GM19239 (cell line): ENCODE measurements at regions not wholly inside any gene's neighbourhood (a gene's known extent, or its start where the extent isn't known, plus 50 kb on each side); places are given as distances from the start of the nearest gene placed in this dataset.

Source experiments
- DNase-seq: peaks from one replicate; pipeline ENCODE4 v3.0.0; 2011; ENCODE audit warnings: low spot score; ENCODE audit not compliant: insufficient read length
- FAIRE-seq: peaks from 2 replicates; lab custom pipeline; 2011; peaks lifted over from hg19 to GRCh38; lab: Jason Lieb, UNC

DNA sequence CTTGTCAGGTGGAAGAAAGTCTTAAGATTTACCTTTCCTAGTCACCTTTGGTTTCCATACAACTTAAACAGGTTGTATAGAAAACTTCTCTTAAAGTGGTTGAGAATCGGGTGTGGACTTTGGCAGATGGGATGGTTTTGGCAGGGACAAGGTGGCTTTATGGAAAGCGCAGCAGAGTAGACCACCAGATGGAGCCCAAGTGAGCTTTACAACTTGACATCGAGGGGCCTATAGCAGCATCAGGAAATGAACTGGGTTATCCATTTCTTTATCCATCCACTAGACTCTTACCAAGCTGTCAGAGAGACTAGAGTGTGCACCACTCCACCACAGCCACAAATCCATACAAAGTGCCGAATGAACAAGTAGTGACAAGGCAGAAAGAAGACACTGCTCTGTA is 85.3 kb upstream of the MBNL1 start:
- FAIRE-seq (peak; percentile 98), DNase-seq (no peak)

DNA sequence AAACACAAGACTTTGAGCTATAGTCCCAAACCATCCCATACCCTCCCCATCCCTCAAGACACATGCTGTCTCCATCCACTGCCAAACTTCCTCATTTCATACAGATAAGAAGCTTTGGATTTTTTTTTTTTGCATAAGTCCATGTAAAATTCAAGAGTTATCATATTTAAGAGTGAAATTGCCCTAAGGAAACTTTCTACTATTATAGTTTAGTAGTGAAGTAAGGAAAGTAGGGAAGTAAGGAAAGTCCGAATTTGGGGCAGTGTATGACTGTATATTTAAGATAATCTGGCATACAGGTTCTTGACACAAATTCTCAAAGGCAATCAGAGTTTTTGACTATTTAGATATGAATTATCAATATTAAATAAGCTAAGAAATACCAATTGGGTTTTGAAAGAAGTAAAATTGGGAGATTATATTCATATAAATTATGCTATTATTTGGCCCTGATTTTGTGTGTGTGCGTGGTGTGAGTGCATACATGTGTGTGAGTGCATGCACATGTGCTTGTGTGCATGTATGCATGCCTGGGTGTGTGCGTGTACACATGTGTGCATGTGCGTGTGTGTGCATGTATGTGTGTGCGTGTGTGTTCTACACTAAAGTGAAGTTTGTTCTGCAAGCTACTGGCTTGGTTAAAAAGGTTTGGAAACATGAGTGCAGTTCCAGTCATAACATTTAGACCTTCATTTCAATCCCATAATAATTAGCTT is 83.6 kb upstream of the MBNL1 start:
- DNase-seq (no peak), FAIRE-seq (no peak)

DNA sequence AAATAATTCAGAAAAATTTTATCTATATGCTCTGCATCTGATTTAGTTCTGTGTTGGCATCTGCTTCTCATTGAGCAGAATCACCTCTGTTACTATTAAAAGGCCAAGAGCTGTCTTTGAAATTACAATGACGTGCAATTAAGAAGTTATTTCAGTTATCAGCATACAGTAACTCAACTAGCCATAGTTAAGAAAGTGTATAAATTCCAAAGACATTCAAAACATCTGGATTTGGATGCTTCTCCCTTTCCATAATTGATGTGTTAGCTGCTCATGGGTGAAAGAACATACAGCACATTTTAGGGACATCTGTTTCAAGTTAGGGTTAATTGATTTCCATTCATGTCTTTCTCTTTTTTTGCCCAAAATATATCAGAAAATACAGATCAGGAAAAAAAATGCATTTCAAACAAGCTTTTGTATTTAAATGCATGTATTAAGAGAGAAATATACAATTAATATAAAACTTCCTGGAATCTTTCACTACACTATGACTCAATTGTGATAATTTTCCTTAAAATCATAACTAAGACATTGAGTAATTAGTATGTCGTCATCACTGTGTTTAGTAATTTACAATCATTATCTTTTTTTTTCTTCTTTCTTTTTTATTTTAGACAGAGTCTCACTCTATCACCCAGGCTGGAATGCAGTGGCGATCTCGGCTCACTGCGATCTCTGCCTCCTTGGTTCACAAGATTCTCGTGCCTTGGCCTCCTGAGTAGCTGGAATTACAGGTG is 82.7 kb upstream of the MBNL1 start:
- DNase-seq (no peak), FAIRE-seq (no peak)

DNA sequence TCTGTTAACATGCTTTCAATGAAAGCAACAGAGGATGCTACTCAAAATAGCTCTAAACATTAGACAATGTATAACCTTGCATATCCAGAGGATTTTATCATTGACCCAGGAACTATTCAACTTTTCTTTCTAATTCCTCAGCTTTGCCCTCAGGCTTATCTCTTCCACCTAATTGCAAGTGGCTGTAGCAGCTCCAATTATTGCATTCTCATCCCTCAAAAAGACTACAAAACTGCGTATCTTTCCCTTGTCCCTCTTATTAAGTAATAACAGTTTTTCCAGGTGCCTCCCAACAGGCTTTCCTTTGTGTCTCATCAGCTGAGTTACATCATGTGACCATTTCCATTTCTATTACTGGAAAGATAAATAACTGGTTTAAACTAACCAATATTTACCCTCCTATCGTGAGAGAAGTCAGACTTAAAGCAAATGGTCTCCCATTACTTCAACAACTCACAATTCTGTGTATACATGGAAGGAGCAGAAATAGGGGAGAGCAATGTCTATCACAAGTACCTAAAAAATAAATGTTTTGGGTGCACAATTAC is 78.0 kb upstream of the MBNL1 start:
- DNase-seq = no peak
- FAIRE-seq = no peak

DNA sequence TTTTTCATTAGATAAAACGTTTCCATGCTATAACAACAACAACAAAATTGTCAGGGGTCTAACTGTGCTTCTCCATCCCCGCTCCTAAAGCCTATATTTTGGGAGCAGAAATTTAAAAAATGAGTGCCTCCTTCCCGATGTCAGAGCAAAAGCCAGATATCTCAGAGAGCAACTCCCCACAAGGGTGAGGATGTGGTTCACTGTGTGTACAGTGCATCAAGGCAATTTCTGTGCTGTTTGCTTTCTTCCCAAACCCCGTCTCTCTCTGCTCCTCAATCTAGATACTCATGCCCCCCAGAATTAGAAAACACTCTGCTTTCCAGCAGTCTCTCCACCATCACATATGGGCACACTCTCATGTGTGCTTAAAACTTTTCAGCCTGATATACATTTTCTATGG is 76.7 kb upstream of the MBNL1 start:
- DNase-seq (no peak), FAIRE-seq (peak; percentile 64)

DNA sequence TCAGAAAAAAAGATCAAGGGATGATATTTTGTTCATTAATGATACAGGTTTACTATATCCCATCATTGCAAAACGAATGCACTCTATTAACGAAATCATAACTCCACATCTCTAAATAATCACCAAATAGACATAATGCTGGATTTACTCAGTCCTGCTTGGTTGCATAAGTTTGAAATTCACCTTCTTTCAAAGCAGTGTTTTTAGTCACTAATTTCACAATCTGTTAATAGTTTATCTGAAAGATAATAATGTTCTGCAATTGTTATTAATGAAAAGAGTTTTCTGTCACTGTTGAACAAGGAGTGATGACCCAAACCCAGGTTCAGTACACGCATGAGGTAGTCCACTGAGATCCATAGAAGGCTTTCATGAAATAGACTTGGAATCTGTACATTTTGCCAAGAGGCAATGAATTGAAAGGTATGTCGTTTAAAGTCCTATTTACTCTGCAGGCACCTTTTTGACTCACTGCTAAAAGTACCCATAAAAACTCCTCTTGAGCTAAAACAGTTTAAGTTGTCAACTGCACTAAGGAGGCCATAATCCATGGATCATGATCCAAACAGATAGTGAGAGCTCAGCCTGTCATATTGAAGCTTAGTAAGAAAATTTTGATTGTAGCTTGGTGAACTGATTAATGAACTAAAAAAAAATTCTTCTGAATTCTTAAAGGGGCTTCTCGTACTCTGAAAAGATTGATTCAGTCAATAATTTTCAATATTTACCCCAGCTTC is 75.6 kb upstream of the MBNL1 start:
- peak; percentile 73 for FAIRE-seq
- no peak for DNase-seq

DNA sequence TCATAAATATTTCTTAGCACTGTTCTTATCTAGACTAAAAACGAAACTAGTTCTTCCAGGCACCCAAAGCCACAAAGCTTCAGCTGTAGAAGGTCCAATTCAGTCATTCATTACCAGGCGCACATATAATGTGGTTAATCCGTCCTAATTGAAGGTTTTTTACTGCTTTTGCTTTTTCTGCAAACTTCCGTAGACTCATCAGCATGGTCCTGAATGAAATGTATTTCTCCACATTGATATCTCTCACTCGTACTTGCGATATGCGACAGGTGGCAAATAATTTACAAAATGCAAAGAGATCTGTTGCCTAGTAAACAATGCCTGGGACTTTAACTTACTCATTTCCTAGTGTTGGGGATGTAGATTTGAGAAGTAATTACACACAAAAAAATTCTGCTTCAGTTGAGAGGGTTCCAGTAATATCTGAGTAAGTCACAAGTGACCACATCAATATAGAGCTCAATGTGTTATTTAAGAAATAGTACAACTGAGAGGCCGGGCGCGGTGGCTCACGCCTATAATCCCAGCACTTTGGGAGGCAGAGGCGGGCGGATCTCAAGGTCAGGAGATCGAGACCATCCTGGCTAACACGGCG is 75.0 kb upstream of the MBNL1 start:
- FAIRE-seq = peak; percentile 84
- no peak for DNase-seq

DNA sequence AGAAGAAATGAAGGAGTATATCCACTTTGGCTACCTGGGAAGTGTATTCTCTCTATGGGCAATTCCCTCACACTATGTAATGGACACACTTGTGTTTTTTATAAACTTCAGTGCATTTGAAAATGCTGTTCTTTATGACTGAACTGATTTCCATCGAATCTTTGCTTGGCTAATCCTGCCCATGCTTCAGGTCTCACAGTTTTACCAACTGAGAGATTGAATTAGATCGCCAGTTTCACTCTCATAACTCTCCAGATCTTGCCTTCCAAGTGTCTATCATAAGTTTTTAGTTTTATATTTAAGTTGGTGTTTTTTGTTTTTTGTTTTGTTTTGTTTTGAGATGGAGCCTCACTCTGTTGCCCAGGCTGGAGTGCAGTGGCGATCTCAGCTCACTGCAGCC is 73.5 kb upstream of the MBNL1 start:
- FAIRE-seq (no peak), DNase-seq (no peak)

DNA sequence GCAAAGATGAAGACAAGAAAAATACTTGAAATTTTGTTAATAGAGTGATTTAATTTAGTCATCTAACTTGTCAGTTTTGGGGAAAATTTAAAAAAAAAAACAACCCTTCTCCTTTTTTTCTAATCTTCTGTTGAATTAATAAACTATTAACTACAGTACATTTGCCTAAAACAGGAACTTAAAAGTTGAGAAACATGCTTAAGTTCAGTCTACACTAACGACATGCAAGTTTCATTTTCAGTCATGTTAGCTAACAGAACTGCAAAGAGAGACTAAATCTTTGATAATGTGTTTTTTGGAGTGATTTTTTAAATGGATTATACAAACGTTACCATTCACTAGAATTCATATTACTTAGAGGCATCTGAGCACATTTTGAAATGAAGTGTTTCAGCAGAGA is 71.9 kb upstream of the MBNL1 start:
- peak; percentile 99 for FAIRE-seq
- DNase-seq = no peak

DNA sequence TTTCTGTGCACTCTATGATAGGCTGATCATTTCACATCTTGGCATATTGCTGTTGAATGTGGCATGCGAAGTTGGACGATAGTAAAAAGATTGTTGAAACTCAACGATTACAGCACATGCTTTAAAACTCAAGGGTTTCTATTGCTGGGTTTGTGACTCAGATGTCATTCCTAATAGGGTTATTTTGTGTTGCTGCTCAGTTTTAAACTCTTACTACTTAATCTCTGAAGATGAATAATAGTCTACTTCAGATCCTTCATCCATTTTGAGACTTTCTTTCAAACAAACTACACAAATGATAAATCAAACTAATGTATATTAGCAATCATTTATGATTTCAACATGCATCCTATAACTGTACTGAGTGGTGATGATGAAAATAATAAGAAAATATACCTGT is 71.3 kb upstream of the MBNL1 start:
- DNase-seq (no peak), FAIRE-seq (no peak)

DNA sequence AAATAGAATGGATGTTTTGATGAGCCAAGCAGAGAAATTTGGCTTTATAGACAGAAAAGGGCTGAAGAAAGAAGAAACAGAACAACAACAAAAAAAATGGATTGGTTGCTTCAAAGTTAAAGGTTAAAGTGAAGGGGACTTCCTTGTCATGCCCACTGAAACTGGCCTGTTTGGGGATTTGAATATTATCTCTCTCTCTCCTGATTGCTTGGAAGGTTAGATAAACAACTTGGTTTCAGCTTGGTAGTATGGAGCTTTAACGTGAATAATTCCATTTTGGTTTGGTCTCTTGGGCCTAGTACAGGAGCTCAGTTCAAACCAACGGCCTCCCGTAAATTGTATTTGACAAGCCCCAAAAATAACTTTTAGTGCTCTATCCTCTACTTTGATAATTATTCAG is 70.8 kb upstream of the MBNL1 start:
- FAIRE-seq (no peak), DNase-seq (no peak)

DNA sequence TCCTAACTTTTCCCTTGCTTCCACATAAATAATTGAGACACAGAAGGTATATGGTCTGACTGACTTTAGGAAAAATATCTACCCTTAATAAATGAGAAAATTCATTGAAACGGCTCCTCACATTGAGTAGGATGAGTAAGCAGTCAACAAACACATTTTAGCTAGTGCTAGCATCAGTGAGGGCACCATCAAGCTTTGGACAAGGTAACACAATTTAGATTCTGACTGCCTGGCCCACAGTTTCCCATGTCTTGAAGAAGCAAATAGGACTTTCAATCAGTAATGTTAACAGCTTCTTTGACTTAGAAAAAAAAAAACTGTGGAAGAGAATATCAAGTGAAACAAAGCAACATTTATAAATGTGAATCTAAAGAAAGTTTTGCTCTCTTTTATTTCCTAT is 70.1 kb upstream of the MBNL1 start:
- DNase-seq = no peak
- no peak for FAIRE-seq

DNA sequence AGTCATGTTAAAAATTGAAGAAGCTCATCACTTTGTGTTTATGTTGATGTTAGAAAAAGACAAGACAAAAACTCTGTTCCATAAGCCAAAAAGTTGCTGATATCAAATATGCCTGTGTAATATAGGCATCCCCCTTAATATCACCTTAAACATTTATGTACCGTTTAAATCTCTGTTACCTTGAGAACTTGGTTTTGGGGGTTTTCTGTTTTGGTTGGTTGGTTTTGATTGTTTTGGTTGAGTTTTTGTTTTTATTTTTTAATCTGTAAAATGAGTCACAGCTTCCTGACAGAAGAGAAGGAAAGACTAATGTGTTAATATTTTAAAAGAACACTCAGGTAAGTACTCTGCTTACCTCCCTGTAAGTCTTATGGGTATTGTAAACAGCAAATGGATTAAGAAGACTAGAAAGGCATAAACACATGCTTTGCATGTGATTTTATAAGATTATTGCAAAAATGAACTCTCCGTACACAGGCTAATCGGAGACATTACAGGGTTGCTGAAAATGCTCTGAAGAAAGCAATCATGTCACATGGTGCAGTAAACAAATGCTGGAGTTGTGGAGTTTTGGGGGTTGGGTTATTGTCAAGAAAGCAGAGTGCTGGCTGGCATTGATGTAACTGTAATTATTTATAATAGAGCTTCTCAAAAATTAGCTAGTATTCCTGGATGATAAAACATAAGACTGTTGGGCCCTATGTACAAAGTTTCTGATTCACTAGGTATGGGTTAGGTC is 69.5 kb upstream of the MBNL1 start:
- FAIRE-seq (no peak), DNase-seq (no peak)

DNA sequence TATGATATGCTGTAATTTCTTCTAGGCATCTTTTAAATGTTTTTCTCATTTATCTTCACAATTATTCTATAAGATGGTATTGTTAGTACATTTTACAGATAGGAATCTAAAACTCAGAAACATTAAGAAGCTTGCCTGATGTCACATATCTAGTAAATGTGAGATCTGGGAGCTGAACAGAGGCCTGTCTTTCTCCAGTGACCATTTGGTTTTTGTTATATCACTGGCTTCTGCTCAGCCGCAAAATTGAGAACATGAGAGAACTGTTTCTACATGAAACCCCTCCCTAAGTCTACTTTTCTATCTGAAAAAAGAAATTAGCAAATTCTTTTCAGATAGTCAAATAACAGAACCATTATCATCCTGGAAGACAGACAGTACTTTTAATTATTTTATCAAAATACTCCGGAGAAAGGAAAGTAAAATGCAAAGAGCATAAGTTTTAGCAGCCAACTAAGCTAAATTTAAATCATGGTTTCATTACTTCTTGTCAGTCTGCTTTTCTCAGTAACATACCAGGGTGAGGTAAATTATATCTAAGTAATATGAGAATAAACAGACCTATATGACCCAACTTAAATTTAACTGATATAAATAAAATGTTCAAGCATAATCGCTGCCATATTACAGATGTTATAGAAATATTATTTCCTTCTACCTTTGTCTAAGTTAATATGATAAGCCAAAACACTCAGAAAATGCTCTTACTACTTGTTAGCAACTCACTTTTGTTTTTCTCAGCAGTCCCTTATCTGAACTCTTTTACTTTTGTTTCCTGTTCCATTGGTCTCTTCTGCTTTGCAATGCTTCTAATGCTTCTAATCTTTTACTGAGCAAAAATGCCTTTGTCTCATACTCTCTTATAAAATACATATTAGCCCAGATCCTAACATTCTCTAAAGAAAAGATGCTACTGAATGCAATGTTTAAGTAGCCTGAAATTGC is 68.0 kb upstream of the MBNL1 start:
- FAIRE-seq (peak; percentile 90), DNase-seq (no peak)

DNA sequence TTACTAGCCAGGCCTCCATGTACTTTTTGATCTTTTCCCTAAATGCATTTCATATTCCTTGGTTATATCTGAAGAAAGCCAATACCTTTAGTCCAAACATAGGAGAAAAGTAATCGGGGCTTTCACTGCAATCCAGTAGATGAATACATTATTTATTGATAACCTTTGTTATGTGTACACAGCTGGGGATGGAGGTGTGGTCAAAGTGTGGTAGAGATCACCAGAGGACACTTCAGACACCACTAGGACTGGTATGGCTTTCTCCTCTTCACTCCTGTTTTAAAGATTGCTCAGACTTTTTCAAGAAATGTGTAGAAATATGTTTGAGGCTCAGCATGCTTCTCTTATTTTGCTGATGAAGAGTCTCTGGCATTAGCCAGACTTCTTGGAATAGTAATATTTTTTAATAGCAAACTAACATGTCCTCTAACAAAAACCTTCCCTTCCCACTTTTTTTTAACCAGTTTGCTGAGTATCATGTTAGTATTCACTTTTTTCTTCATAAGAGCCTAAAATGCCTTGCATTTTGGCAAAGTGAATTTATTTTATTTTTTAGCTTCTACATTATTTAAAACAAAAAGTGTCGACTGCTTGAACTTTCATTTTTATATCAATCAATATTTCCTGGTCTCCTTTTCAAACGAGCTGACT is 65.6 kb upstream of the MBNL1 start:
- no peak for DNase-seq

DNA sequence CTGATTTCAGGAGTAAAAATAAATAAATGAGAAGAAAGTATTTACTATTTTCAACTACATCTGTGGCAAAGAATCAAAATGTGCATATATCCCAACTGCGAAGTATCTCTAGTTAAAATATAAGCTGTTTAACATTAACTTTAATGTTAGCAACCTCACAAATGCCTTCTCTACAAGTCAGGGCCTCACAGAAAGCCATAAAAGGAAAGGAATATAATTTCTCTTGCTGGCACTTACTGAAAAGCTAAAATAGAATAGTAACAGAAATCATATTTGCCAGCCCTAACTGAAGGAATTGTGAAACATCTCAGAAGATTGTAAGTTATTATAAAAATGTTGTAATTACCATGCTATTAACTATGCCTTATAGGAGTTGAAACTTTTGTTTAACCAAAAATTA is 65.1 kb upstream of the MBNL1 start:
- FAIRE-seq = no peak
- DNase-seq = no peak

More for the DNA sequence above, 65.6 kb upstream of the MBNL1 start:
- peak; percentile 96 for FAIRE-seq

DNA sequence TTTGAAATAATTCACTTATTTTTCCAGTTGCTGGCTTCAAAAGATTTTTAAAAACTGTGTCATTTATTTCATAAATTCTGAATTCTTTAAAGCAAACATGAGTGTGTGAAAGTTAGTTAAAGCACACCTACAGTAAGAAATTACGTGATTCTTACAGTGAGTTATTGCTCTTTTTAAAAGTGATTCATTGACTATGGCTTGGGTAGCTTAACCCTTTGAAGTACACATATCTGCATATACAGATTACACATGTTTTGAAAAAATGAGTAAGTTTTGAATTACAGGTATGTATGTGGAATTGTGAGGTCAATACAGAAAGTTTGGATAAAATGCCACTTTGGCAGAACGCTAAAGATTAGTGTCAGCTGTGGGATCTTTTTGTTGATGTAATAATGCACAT is 64.5 kb upstream of the MBNL1 start:
- no peak for FAIRE-seq
- DNase-seq = no peak

DNA sequence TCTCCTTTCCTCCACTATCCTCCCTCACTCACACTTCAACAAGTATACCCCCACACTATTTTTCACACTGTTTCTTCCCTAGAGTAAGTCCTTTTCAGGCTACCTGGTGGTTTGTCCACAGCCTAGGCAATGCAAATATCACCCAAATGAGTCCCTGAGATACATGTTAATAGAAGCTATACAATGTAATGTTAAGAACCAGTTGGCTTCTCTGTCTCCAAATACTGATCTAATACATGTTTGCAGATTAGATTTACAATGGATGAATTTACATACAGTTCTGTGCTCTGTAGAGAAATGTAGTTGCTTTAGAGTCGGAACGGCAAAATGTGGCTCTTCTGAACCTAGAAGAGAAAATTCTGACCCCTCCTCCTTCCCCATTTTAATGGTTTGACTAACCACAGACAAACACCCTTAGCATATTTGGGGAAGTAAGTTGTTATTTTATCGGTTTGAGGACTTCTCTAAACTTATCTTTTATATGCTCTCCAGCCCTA is 63.6 kb upstream of the MBNL1 start:
- DNase-seq = no peak
- peak; percentile 96 for FAIRE-seq
